Tibial nerve (tissue), 4 donors: ENCODE measurements at regions not wholly inside any gene's neighbourhood (a gene's known extent, or its start where the extent isn't known, plus 50 kb on each side); places are given as distances from the start of the nearest gene placed in this dataset.

Experiments used
- CTCF ChIP-seq, 5 experiments: fragments of 200-600 bp in 3 of 5; fragments of 450-650 bp in 2 of 5; sonication (generic) in 3 of 5; IDR thresholded peaks; one replicate each; pipeline ENCODE4 v1.5.1; 2016 to 2019; ENCODE audit warnings: antibody characterized with exemption in 5 of 5, mild to moderate bottlenecking in 3 of 5, moderate library complexity in 2 of 5
- EP300 ChIP-seq, 2 donors: sonication (generic); formaldehyde crosslinking; IDR thresholded peaks; one replicate each; pipeline ENCODE4 v1.6.1; 2017; ENCODE audit warnings: antibody characterized with exemption in 2 of 2, mild to moderate bottlenecking in 1 of 2
- POLR2A ChIP-seq, 2 donors: fragments of 450-650 bp; IDR thresholded peaks; one replicate each; pipeline ENCODE4 v1.6.1; 2017; ENCODE audit warnings: antibody characterized with exemption in 2 of 2, mild to moderate bottlenecking in 2 of 2, moderate library complexity in 2 of 2

GRCh38 chr1:67601539-67601938 is 83.5 kb upstream of the GADD45A start:
- no peak for TF ChIP-seq EP300 (IDR thresholded peaks at IDR 0.05)
- no peak for TF ChIP-seq CTCF (IDR thresholded peaks at IDR 0.05)
- TF ChIP-seq POLR2A (IDR thresholded peaks at IDR 0.05), result no peak
